Caco-2 (cell line): ENCODE measurements at regions not wholly inside any gene's neighbourhood (a gene's known extent, or its start where the extent isn't known, plus 50 kb on each side); places are given as distances from the start of the nearest gene placed in this dataset.

Experiments
- BruUV-seq: library from RNA; stranded (reverse); fragments of 400-500 nt; replicated peaks from 2 replicates; lab custom pipeline; 2021; lab: Mats Ljungman, UMichigan
- CTCF ChIA-PET: fragments of 300-600 bp; sonication (Branson Sonifier 250); formaldehyde crosslinking; loops from one replicate; lab custom pipeline; 2022; ENCODE audit warnings: antibody characterized with exemption; lab: Charles Lee
- POLR2A ChIA-PET: fragments of 300-600 bp; sonication (Branson Sonifier 250); formaldehyde crosslinking; loops from one replicate; lab custom pipeline; 2022; ENCODE audit warnings: antibody characterized with exemption; lab: Charles Lee
- DNase-seq, 2 experiments: peaks; one replicate each; pipeline versions ENCODE4 v3.0.0 to v3.0.0-alpha.2; 2020 to 2022
- H3K27me3 ChIP-seq: replicated peaks from 2 replicates; pipeline ENCODE4 v1.6.0; 2011; ENCODE audit warnings: low read length; ENCODE audit not compliant: control insufficient read depth, insufficient read depth
- H3K36me3 ChIP-seq: 2 replicates; pipeline ENCODE4 v1.5.1; 2011; ENCODE audit warnings: low read length; ENCODE audit not compliant: control insufficient read depth, insufficient read depth
- H3K4me1 ChIP-seq: fragments of 250-450 bp; sonication (Bioruptor Pico); 2 replicates; pipeline ENCODE4 v1.5.1; 2020; ENCODE audit warnings: mild to moderate bottlenecking
- H3K4me3 ChIP-seq: 2 replicates; pipeline ENCODE4 v1.5.1; 2011; ENCODE audit warnings: low read depth, mild to moderate bottlenecking, control low read depth, low read length
- H3K9me3 ChIP-seq: fragments of 250-450 bp; sonication (Bioruptor Pico); 2 replicates; pipeline ENCODE4 v1.5.1; 2020; ENCODE audit warnings: mild to moderate bottlenecking, moderate library complexity
- H3K27ac Mint-ChIP-seq: one replicate; pipeline ENCODE4 v1.8.0; 2022; ENCODE audit warnings: mixed read lengths; ENCODE audit not compliant: unreplicated experiment
- H3K27me3 Mint-ChIP-seq: one replicate; pipeline ENCODE4 v1.8.0; 2022; ENCODE audit warnings: mixed read lengths; ENCODE audit not compliant: insufficient read depth, unreplicated experiment
- H3K36me3 Mint-ChIP-seq: one replicate; pipeline ENCODE4 v1.8.0; 2022; ENCODE audit warnings: mild to moderate bottlenecking, mixed read lengths; ENCODE audit not compliant: insufficient read depth, unreplicated experiment
- H3K4me1 Mint-ChIP-seq: one replicate; pipeline ENCODE4 v1.8.0; 2022; ENCODE audit warnings: low read depth, mixed read lengths; ENCODE audit not compliant: unreplicated experiment
- H3K4me3 Mint-ChIP-seq: one replicate; pipeline ENCODE4 v1.8.0; 2022; ENCODE audit warnings: mild to moderate bottlenecking, moderate library complexity, mixed read lengths; ENCODE audit not compliant: unreplicated experiment
- H3K9me3 Mint-ChIP-seq: one replicate; pipeline ENCODE4 v1.8.0; 2022; ENCODE audit warnings: mixed read lengths; ENCODE audit not compliant: unreplicated experiment
- CTCF ChIP-seq, 2 experiments: fragments of 200-600 bp in 1 of 2; IDR thresholded peaks; 1 replicate in 1 of 2; 2 replicates in 1 of 2; pipeline versions ENCODE4 v1.5.1 to v1.8.0; 2011 to 2022; ENCODE audit warnings: antibody characterized with exemption in 1 of 2, control low read depth in 1 of 2, inconsistent platforms in 1 of 2, low read depth in 1 of 2, low read length in 1 of 2, mild to moderate bottlenecking in 1 of 2, moderate library complexity in 1 of 2; ENCODE audit not compliant: insufficient read depth in 1 of 2, severe bottlenecking in 1 of 2, unreplicated experiment in 1 of 2
- intact Hi-C: fragments of 100-400 bp; cut with micrococcal nuclease; formaldehyde crosslinking; loops from one replicate; pipeline ENCODE4 v1.10.0; 2022; ENCODE audit not compliant: unreplicated experiment

- no peaks in the 10 kb centered on the region for H3K36me3 ChIP-seq
- Mint-ChIP-seq H3K9me3 (no peaks in the 10 kb centered on the region), H3K36me3 (no peaks in the 10 kb centered on the region), H3K27me3 (no peaks in the 10 kb centered on the region), H3K4me3 (no peak overlapping the region), H3K27ac (no peak overlapping the region), H3K4me1 (peaks cover 12% of the 10 kb centered on the region)
- intact Hi-C loops, result no loop called here
- BruUV-seq, result no TSS peak
- no peaks in the 10 kb centered on the region for H3K9me3 ChIP-seq
- ChIA-PET CTCF (no interaction called here), POLR2A (no interaction called here)
- H3K4me1 ChIP-seq, result no peaks in the 10 kb centered on the region
- no peaks in the 10 kb centered on the region for H3K27me3 ChIP-seq
- no peak for DNase-seq
- no peak for TF ChIP-seq CTCF (IDR thresholded peaks at IDR 0.05; ENCODE audit: insufficient read depth in 1 of 2, low read depth in 1 of 2, low read length in 1 of 2, severe bottlenecking in 1 of 2, unreplicated experiment in 1 of 2)
- no peak overlapping the region for H3K4me3 ChIP-seq
Measured at GRCh38 chr6:167576828-167577503, 249.7 kb upstream of the AFDN start.

GRCh38 chr6:167577891-167578361 lies 248.8 kb upstream of the AFDN start:
- Mint-ChIP-seq H3K36me3 (no peaks in the 10 kb centered on the region), H3K27ac (no peak overlapping the region), H3K4me3 (no peak overlapping the region), H3K27me3 (no peaks in the 10 kb centered on the region), H3K9me3 (peaks cover 4% of the 10 kb centered on the region), H3K4me1 (peaks cover 12% of the 10 kb centered on the region)
- CTCF ChIA-PET, result no interaction called here
- no peak for TF ChIP-seq CTCF (IDR thresholded peaks at IDR 0.05; ENCODE audit: insufficient read depth in 1 of 2, low read depth in 1 of 2, low read length in 1 of 2, severe bottlenecking in 1 of 2, unreplicated experiment in 1 of 2)
- intact Hi-C loops, result no loop called here
- H3K27me3 ChIP-seq, result no peaks in the 10 kb centered on the region
- H3K4me1 ChIP-seq, result no peaks in the 10 kb centered on the region
- no peaks in the 10 kb centered on the region for H3K9me3 ChIP-seq
- POLR2A ChIA-PET, result no interaction called here
- no TSS peak for BruUV-seq
- DNase-seq, result no peak
- no peaks in the 10 kb centered on the region for H3K36me3 ChIP-seq
- H3K4me3 ChIP-seq, result no peak overlapping the region

- Histone ChIP-seq H3K4me1 (no peaks in the 10 kb centered on the region), H3K27me3 (no peaks in the 10 kb centered on the region), H3K4me3 (no peak overlapping the region), H3K9me3 (peaks cover 2% of the 10 kb centered on the region; the same call in 1 of the 2 replicates), H3K36me3 (no peaks in the 10 kb centered on the region)
- TF ChIP-seq CTCF (IDR thresholded peaks at IDR 0.05; ENCODE audit: insufficient read depth in 1 of 2, low read depth in 1 of 2, low read length in 1 of 2, severe bottlenecking in 1 of 2, unreplicated experiment in 1 of 2), result no peak
- CTCF ChIA-PET, result no interaction called here
- H3K27me3 Mint-ChIP-seq, result no peaks in the 10 kb centered on the region
- peaks cover 12% of the 10 kb centered on the region for H3K4me1 Mint-ChIP-seq
- BruUV-seq, result no TSS peak
- no peak for DNase-seq
- intact Hi-C loops, result no loop called here
- no peak overlapping the region for H3K27ac Mint-ChIP-seq
- no peak overlapping the region for H3K4me3 Mint-ChIP-seq
- POLR2A ChIA-PET, result no interaction called here
- peaks cover 9% of the 10 kb centered on the region for H3K9me3 Mint-ChIP-seq
- H3K36me3 Mint-ChIP-seq, result no peaks in the 10 kb centered on the region
Measured at GRCh38 chr6:167578371-167578901, 248.3 kb upstream of the AFDN start.
